ENCODE measurements at regions not wholly inside any gene's neighbourhood (a gene's known extent, or its start where the extent isn't known, plus 50 kb on each side); places are given as distances from the start of the nearest gene placed in this dataset.

DNA sequence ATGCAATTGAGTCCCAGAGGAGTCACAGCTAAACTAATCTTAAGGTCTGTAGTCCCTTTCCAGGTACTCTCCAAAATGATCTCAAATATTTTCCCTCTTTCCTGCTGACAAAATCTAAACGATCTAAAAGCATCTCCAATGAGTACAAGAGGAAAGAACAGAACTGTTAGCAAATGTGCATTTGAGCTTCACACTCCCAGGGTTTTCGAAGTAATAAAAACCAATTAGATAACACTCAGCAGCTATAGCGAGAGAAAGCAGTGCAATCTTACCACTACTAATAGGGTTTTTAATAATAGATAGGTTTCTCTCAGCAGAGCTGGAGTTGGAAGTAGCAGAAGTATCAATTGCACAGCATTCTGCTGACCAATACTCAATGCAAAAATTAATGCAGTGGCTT lies 995.4 kb downstream of the TUSC7 start:
- TF ChIP-seq, protein P1, sequence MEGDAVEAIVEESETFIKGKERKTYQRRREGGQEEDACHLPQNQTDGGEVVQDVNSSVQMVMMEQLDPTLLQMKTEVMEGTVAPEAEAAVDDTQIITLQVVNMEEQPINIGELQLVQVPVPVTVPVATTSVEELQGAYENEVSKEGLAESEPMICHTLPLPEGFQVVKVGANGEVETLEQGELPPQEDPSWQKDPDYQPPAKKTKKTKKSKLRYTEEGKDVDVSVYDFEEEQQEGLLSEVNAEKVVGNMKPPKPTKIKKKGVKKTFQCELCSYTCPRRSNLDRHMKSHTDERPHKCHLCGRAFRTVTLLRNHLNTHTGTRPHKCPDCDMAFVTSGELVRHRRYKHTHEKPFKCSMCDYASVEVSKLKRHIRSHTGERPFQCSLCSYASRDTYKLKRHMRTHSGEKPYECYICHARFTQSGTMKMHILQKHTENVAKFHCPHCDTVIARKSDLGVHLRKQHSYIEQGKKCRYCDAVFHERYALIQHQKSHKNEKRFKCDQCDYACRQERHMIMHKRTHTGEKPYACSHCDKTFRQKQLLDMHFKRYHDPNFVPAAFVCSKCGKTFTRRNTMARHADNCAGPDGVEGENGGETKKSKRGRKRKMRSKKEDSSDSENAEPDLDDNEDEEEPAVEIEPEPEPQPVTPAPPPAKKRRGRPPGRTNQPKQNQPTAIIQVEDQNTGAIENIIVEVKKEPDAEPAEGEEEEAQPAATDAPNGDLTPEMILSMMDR (IDR thresholded peaks at IDR 0.05; ENCODE audit: low read depth, low read length) = no peak
- no peak for TF ChIP-seq POLR2A (IDR thresholded peaks at IDR 0.05; ENCODE audit: extremely low read depth, insufficient read length)
